ENCODE measurements at regions not wholly inside any gene's neighbourhood (a gene's known extent, or its start where the extent isn't known, plus 50 kb on each side); places are given as distances from the start of the nearest gene placed in this dataset.
"Not testable (repeated sequence)": the region's sequence is repeated elsewhere in the genome, so short reads cannot be mapped to it uniquely, and the experiment has no call there.

GRCh38 chr5:116724971-116725370 lies 150.3 kb upstream of the SEMA6A start:
- DNase-seq (ENCODE audit: low read depth) (no peak), FAIRE-seq (no peak)
- no peak overlapping the region for H3K4me3 ChIP-seq (ENCODE audit: low read depth, low read length)
- TF ChIP-seq CTCF (IDR thresholded peaks at IDR 0.05; ENCODE audit: insufficient read depth, low read length, severe bottlenecking), result no peak
- H3K27me3 ChIP-seq (ENCODE audit: control insufficient read depth, insufficient read depth, low read length), result no peaks in the 10 kb centered on the region
- no peaks in the 10 kb centered on the region for H3K36me3 ChIP-seq (ENCODE audit: control insufficient read depth, insufficient read depth, low read length)

- no peak for FAIRE-seq
Measured at GRCh38 chr5:116722651-116723050, 148.0 kb upstream of the SEMA6A start.

GRCh38 chr5:116719106-116719505 lies 144.5 kb upstream of the SEMA6A start:
- no peak for TF ChIP-seq CTCF (IDR thresholded peaks at IDR 0.05; ENCODE audit: insufficient read depth, low read length, severe bottlenecking)
- Histone ChIP-seq H3K36me3 (ENCODE audit: control insufficient read depth, insufficient read depth, low read length) (no peaks in the 10 kb centered on the region), H3K4me3 (ENCODE audit: low read depth, low read length) (no peak overlapping the region), H3K27me3 (ENCODE audit: control insufficient read depth, insufficient read depth, low read length) (no peaks in the 10 kb centered on the region)
- DNase-seq (ENCODE audit: low read depth), result no peak
- FAIRE-seq, result no peak

More at GRCh38 chr5:116722651-116723050, 148.0 kb upstream of the SEMA6A start:
- no peak for TF ChIP-seq CTCF (IDR thresholded peaks at IDR 0.05; ENCODE audit: insufficient read depth, low read length, severe bottlenecking)
- Histone ChIP-seq H3K36me3 (ENCODE audit: control insufficient read depth, insufficient read depth, low read length) (no peaks in the 10 kb centered on the region), H3K27me3 (ENCODE audit: control insufficient read depth, insufficient read depth, low read length) (no peaks in the 10 kb centered on the region), H3K4me3 (ENCODE audit: low read depth, low read length) (no peak overlapping the region)
- DNase-seq (ENCODE audit: low read depth), result no peak

GRCh38 chr5:116718317-116718716 lies 143.7 kb upstream of the SEMA6A start:
- Histone ChIP-seq H3K36me3 (ENCODE audit: control insufficient read depth, insufficient read depth, low read length) (no peaks in the 10 kb centered on the region), H3K27me3 (ENCODE audit: control insufficient read depth, insufficient read depth, low read length) (no peaks in the 10 kb centered on the region), H3K4me3 (ENCODE audit: low read depth, low read length) (no peak overlapping the region)
- FAIRE-seq (no peak), DNase-seq (ENCODE audit: low read depth) (no peak)
- no peak for TF ChIP-seq CTCF (IDR thresholded peaks at IDR 0.05; ENCODE audit: insufficient read depth, low read length, severe bottlenecking)

- FAIRE-seq (no peak), DNase-seq (ENCODE audit: low read depth) (no peak)
- TF ChIP-seq CTCF (IDR thresholded peaks at IDR 0.05; ENCODE audit: insufficient read depth, low read length, severe bottlenecking), result no peak
- no peaks in the 10 kb centered on the region for H3K36me3 ChIP-seq (ENCODE audit: control insufficient read depth, insufficient read depth, low read length)
- H3K4me3 ChIP-seq (ENCODE audit: low read depth, low read length), result no peak overlapping the region
- no peaks in the 10 kb centered on the region for H3K27me3 ChIP-seq (ENCODE audit: control insufficient read depth, insufficient read depth, low read length)
Measured at GRCh38 chr5:116709082-116709481, 134.5 kb upstream of the SEMA6A start.

GRCh38 chr5:116705121-116705519 lies 130.5 kb upstream of the SEMA6A start:
- not testable (repeated sequence) for DNase-seq (ENCODE audit: low read depth); H3K4me3 ChIP-seq (ENCODE audit: low read depth, low read length); FAIRE-seq; H3K36me3 ChIP-seq (ENCODE audit: control insufficient read depth, insufficient read depth, low read length); H3K27me3 ChIP-seq (ENCODE audit: control insufficient read depth, insufficient read depth, low read length)

Measured in bronchial epithelial cell (primary cell).